ENCODE measurements at regions not wholly inside any gene's neighbourhood (a gene's known extent, or its start where the extent isn't known, plus 50 kb on each side); places are given as distances from the start of the nearest gene placed in this dataset.
"Not testable (repeated sequence)": the region's sequence is repeated elsewhere in the genome, so short reads cannot be mapped to it uniquely, and the experiment has no call there.

GRCh38 chr2:7632420-7632819, 715.2 kb downstream of the RNF144A start:
- Mint-ChIP-seq H3K4me3 (ENCODE audit: unreplicated experiment) (no peak overlapping the region), H3K27ac (ENCODE audit: unreplicated experiment) (no peak overlapping the region), H3K27me3 (ENCODE audit: unreplicated experiment) (no peaks in the 10 kb centered on the region), H3K4me1 (ENCODE audit: low read depth, unreplicated experiment) (no peaks in the 10 kb centered on the region), H3K36me3 (ENCODE audit: unreplicated experiment) (no peaks in the 10 kb centered on the region), H3K9me3 (ENCODE audit: unreplicated experiment) (peaks cover 3% of the 10 kb centered on the region)
- DNase-seq, result no peak
- no peak for TF ChIP-seq CTCF (IDR thresholded peaks at IDR 0.05; ENCODE audit: partially characterized antibody, unreplicated experiment)

- TF ChIP-seq CTCF (IDR thresholded peaks at IDR 0.05; ENCODE audit: partially characterized antibody, unreplicated experiment), result no peak
- peaks cover 3% of the 10 kb centered on the region for H3K9me3 Mint-ChIP-seq (ENCODE audit: unreplicated experiment)
- H3K4me3 Mint-ChIP-seq (ENCODE audit: unreplicated experiment), result no peak overlapping the region
- no peak overlapping the region for H3K27ac Mint-ChIP-seq (ENCODE audit: unreplicated experiment)
- H3K27me3 Mint-ChIP-seq (ENCODE audit: unreplicated experiment), result no peaks in the 10 kb centered on the region
- no peaks in the 10 kb centered on the region for H3K36me3 Mint-ChIP-seq (ENCODE audit: unreplicated experiment)
- no peaks in the 10 kb centered on the region for H3K4me1 Mint-ChIP-seq (ENCODE audit: low read depth, unreplicated experiment)
- DNase-seq, result no peak
Measured at GRCh38 chr2:7633566-7634153, 716.4 kb downstream of the RNF144A start.

- no peak for TF ChIP-seq CTCF (IDR thresholded peaks at IDR 0.05; ENCODE audit: partially characterized antibody, unreplicated experiment)
- Mint-ChIP-seq H3K9me3 (ENCODE audit: unreplicated experiment) (peaks cover 3% of the 10 kb centered on the region), H3K27me3 (ENCODE audit: unreplicated experiment) (no peaks in the 10 kb centered on the region), H3K36me3 (ENCODE audit: unreplicated experiment) (no peaks in the 10 kb centered on the region), H3K4me3 (ENCODE audit: unreplicated experiment) (no peak overlapping the region), H3K4me1 (ENCODE audit: low read depth, unreplicated experiment) (no peaks in the 10 kb centered on the region), H3K27ac (ENCODE audit: unreplicated experiment) (no peak overlapping the region)
- no peak for DNase-seq
Measured at GRCh38 chr2:7634409-7634808, 717.2 kb downstream of the RNF144A start.

GRCh38 chr2:7639476-7639875, 722.3 kb downstream of the RNF144A start:
- no peaks in the 10 kb centered on the region for H3K27me3 Mint-ChIP-seq (ENCODE audit: unreplicated experiment)
- no peak overlapping the region for H3K27ac Mint-ChIP-seq (ENCODE audit: unreplicated experiment)
- H3K36me3 Mint-ChIP-seq (ENCODE audit: unreplicated experiment), result peaks cover 19% of the 10 kb centered on the region
- no peak for TF ChIP-seq CTCF (IDR thresholded peaks at IDR 0.05; ENCODE audit: partially characterized antibody, unreplicated experiment)
- peaks cover 8% of the 10 kb centered on the region for H3K9me3 Mint-ChIP-seq (ENCODE audit: unreplicated experiment)
- no peaks in the 10 kb centered on the region for H3K4me1 Mint-ChIP-seq (ENCODE audit: low read depth, unreplicated experiment)
- no peak for DNase-seq
- no peak overlapping the region for H3K4me3 Mint-ChIP-seq (ENCODE audit: unreplicated experiment)

GRCh38 chr2:7641272-7641671, 724.1 kb downstream of the RNF144A start:
- not testable (repeated sequence) for H3K4me3 Mint-ChIP-seq (ENCODE audit: unreplicated experiment); H3K4me1 Mint-ChIP-seq (ENCODE audit: low read depth, unreplicated experiment); H3K27ac Mint-ChIP-seq (ENCODE audit: unreplicated experiment); H3K27me3 Mint-ChIP-seq (ENCODE audit: unreplicated experiment); DNase-seq; H3K9me3 Mint-ChIP-seq (ENCODE audit: unreplicated experiment)
- peaks cover 19% of the 10 kb centered on the region for H3K36me3 Mint-ChIP-seq (ENCODE audit: unreplicated experiment)
